GM18867 (cell line): ENCODE measurements at regions not wholly inside any gene's neighbourhood (a gene's known extent, or its start where the extent isn't known, plus 50 kb on each side); places are given as distances from the start of the nearest gene placed in this dataset.

Experiments
- ATAC-seq: cut with Tn5 transposase; IDR thresholded peaks from one replicate; pipeline ENCODE4 v1.9.1; 2021; ENCODE audit warnings: mild to moderate bottlenecking, moderate library complexity; ENCODE audit not compliant: unreplicated experiment

- no peak for ATAC-seq
Measured at GRCh38 chr15:95910643-95911212, 419.8 kb upstream of the NR2F2 start.

- no peak for ATAC-seq
Measured at GRCh38 chr15:95911570-95912279, 418.8 kb upstream of the NR2F2 start.

GRCh38 chr15:95912280-95912625, 418.2 kb upstream of the NR2F2 start:
- ATAC-seq = no peak

- no peak for ATAC-seq
Measured at GRCh38 chr15:95912728-95913127, 417.8 kb upstream of the NR2F2 start.

GRCh38 chr15:95916568-95916967, 413.9 kb upstream of the NR2F2 start:
- ATAC-seq = no peak

- ATAC-seq = no peak
Measured at GRCh38 chr15:95918525-95918924, 412.0 kb upstream of the NR2F2 start.

- no peak for ATAC-seq
Measured at GRCh38 chr15:95919460-95919859, 411.0 kb upstream of the NR2F2 start.

- no peak for ATAC-seq
Measured at GRCh38 chr15:95921404-95921803, 409.1 kb upstream of the NR2F2 start.

- no peak for ATAC-seq
Measured at GRCh38 chr15:95922431-95922830, 408.1 kb upstream of the NR2F2 start.

GRCh38 chr15:95923792-95924191, 406.7 kb upstream of the NR2F2 start:
- ATAC-seq = no peak

GRCh38 chr15:95928822-95929221, 401.7 kb upstream of the NR2F2 start:
- ATAC-seq = no peak

- peak; percentile 65 for ATAC-seq
Measured at GRCh38 chr15:95929232-95929846, 401.2 kb upstream of the NR2F2 start.

- no peak for ATAC-seq
Measured at GRCh38 chr15:95930659-95931375, 399.7 kb upstream of the NR2F2 start.

- ATAC-seq = no peak
Measured at GRCh38 chr15:95931619-95932018, 398.9 kb upstream of the NR2F2 start.

- no peak for ATAC-seq
Measured at GRCh38 chr15:95932141-95932540, 398.4 kb upstream of the NR2F2 start.

GRCh38 chr15:95932676-95933075, 397.8 kb upstream of the NR2F2 start:
- no peak for ATAC-seq

GRCh38 chr15:95935852-95936251, 394.6 kb upstream of the NR2F2 start:
- ATAC-seq = no peak

GRCh38 chr15:95937128-95937528, 393.4 kb upstream of the NR2F2 start:
- no peak for ATAC-seq

- ATAC-seq = no peak
Measured at GRCh38 chr15:95940431-95940985, 390.0 kb upstream of the NR2F2 start.

GRCh38 chr15:95944193-95944592, 386.3 kb upstream of the NR2F2 start:
- ATAC-seq = no peak

- ATAC-seq = no peak
Measured at GRCh38 chr15:95944661-95945255, 385.7 kb upstream of the NR2F2 start.
